Colonic mucosa (tissue), 4 donors: ENCODE measurements at regions not wholly inside any gene's neighbourhood (a gene's known extent, or its start where the extent isn't known, plus 50 kb on each side); places are given as distances from the start of the nearest gene placed in this dataset.
A peak's percentile ranks its signal among the peaks of the same experiment; 100 is the strongest.

Experiments
- DNase-seq: peaks from one replicate; pipeline ENCODE4 v3.0.0-alpha.2; 2020
- H3K27ac ChIP-seq: fragments of 200-600 bp; one replicate; pipeline ENCODE4 v1.8.0; 2021
- H3K27me3 ChIP-seq: fragments of 200-600 bp; one replicate; pipeline ENCODE4 v1.8.0; 2021
- H3K36me3 ChIP-seq: fragments of 200-600 bp; one replicate; pipeline ENCODE4 v1.8.0; 2021
- H3K4me1 ChIP-seq: fragments of 200-600 bp; one replicate; pipeline ENCODE4 v1.8.0; 2021; ENCODE audit warnings: mild to moderate bottlenecking
- H3K4me3 ChIP-seq: fragments of 200-600 bp; one replicate; pipeline ENCODE4 v1.8.0; 2021
- H3K9ac ChIP-seq, 2 donors: one replicate each; pipeline ENCODE4 v1.7.0; 2013; ENCODE audit warnings: control low read depth in 2 of 2, low read depth in 2 of 2, low read length in 2 of 2
- H3K9me3 ChIP-seq: fragments of 200-600 bp; one replicate; pipeline ENCODE4 v1.8.0; 2021
- intact Hi-C: fragments of 100-400 bp; cut with DNase I; formaldehyde crosslinking; loops from one replicate; pipeline ENCODE4 v1.14.1; 2022
- TF ChIP-seq, protein P1 (sequence below): fragments of 200-600 bp; IDR thresholded peaks from one replicate; pipeline ENCODE4 v1.8.0; 2022; ENCODE audit warnings: antibody characterized with exemption, mild to moderate bottlenecking
- donor health status: healthy.
- donor health status: DM: no; HTN: no; CAD: no.
- donor health status: DM: no; HTN: no; CAD: no.

- TF ChIP-seq, protein P1, sequence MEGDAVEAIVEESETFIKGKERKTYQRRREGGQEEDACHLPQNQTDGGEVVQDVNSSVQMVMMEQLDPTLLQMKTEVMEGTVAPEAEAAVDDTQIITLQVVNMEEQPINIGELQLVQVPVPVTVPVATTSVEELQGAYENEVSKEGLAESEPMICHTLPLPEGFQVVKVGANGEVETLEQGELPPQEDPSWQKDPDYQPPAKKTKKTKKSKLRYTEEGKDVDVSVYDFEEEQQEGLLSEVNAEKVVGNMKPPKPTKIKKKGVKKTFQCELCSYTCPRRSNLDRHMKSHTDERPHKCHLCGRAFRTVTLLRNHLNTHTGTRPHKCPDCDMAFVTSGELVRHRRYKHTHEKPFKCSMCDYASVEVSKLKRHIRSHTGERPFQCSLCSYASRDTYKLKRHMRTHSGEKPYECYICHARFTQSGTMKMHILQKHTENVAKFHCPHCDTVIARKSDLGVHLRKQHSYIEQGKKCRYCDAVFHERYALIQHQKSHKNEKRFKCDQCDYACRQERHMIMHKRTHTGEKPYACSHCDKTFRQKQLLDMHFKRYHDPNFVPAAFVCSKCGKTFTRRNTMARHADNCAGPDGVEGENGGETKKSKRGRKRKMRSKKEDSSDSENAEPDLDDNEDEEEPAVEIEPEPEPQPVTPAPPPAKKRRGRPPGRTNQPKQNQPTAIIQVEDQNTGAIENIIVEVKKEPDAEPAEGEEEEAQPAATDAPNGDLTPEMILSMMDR, result no peak
- no peak overlapping the region for H3K27ac ChIP-seq
- intact Hi-C loops, result no loop called here
- no peaks in the 10 kb centered on the region for H3K27me3 ChIP-seq
- no peaks in the 10 kb centered on the region for H3K9me3 ChIP-seq
- H3K9ac ChIP-seq, result no peak overlapping the region
- no peak for DNase-seq
- no peaks in the 10 kb centered on the region for H3K36me3 ChIP-seq
- H3K4me3 ChIP-seq, result no peak overlapping the region
- H3K4me1 ChIP-seq, result no peaks in the 10 kb centered on the region
These were observed 89.6 kb upstream of the IVNS1ABP start for GRCh38 chr1:185406691-185407009.

GRCh38 chr1:185406006-185406690 is 89.1 kb upstream of the IVNS1ABP start:
- Histone ChIP-seq H3K9me3 (no peaks in the 10 kb centered on the region), H3K4me3 (no peak overlapping the region), H3K4me1 (no peaks in the 10 kb centered on the region), H3K9ac (no peak overlapping the region), H3K36me3 (no peaks in the 10 kb centered on the region), H3K27me3 (no peaks in the 10 kb centered on the region), H3K27ac (no peak overlapping the region)
- intact Hi-C loops, result no loop called here
- TF ChIP-seq, protein P1, result no peak
- DNase-seq, result no peak

GRCh38 chr1:185404907-185405568 is 88.0 kb upstream of the IVNS1ABP start:
- no peaks in the 10 kb centered on the region for H3K9me3 ChIP-seq
- H3K27me3 ChIP-seq, result no peaks in the 10 kb centered on the region
- intact Hi-C loops, result no loop called here
- H3K4me3 ChIP-seq, result no peak overlapping the region
- TF ChIP-seq, protein P1, result no peak
- no peak for DNase-seq
- H3K36me3 ChIP-seq, result no peaks in the 10 kb centered on the region
- H3K4me1 ChIP-seq, result no peaks in the 10 kb centered on the region
- no peak overlapping the region for H3K9ac ChIP-seq
- H3K27ac ChIP-seq, result no peak overlapping the region

DNA sequence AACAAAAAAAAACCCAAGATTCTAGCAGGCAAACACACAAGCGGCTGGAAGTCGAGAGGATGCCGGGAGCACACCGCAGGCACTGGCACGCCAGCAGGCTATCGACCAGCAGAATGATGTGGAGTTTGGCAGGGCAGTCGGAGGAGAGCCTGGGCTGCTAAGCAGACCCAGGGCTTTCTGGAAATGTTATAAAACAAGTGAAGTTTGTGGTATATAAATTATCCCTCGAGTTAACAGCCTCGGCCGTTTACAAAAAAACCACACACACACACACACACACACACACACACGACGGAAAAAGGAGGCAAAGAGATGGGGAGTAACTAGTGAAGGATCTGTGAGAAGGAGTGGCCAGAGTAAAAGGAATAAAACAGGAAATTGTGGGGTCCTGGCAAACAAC is 87.2 kb upstream of the IVNS1ABP start:
- intact Hi-C loops, result no loop called here
- Histone ChIP-seq H3K9ac (peak overlapping the region in 1 of 2 donors; percentile 15), H3K9me3 (no peaks in the 10 kb centered on the region), H3K27me3 (no peaks in the 10 kb centered on the region), H3K36me3 (no peaks in the 10 kb centered on the region), H3K27ac (no peak overlapping the region), H3K4me1 (no peaks in the 10 kb centered on the region), H3K4me3 (no peak overlapping the region)
- peak; percentile 29 for DNase-seq
- TF ChIP-seq, protein P1, result no peak

DNA sequence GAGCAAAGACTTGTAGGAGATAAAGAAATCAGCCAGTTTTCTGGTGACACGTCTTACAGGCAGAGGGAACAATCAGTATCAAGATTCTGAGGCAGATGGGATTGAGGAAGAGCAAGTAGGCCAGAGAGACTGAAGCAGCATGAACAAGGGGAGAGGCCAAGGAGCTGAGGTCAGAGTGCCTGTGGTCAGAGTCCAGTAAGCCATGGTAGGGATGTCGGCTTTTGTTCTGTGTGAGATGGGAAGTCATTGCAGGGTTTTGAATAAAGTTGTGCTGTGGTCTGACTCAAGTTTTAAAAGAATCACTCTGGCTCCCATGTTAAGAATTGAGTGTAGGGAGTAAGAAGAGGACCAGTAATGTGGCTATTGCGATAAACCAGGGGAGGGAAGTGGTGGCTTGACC is 85.9 kb upstream of the IVNS1ABP start:
- H3K9me3 ChIP-seq, result no peaks in the 10 kb centered on the region
- intact Hi-C loops, result no loop called here
- no peak overlapping the region for H3K27ac ChIP-seq
- H3K9ac ChIP-seq, result no peak overlapping the region
- no peaks in the 10 kb centered on the region for H3K27me3 ChIP-seq
- TF ChIP-seq, protein P1, result no peak
- no peaks in the 10 kb centered on the region for H3K4me1 ChIP-seq
- H3K36me3 ChIP-seq, result no peaks in the 10 kb centered on the region
- no peak overlapping the region for H3K4me3 ChIP-seq
- no peak for DNase-seq
